Activated CD4-positive, alpha-beta memory T cell treated with anti-CD3 and anti-CD28 coated beads for 36 hours (primary cell): ENCODE measurements at regions not wholly inside any gene's neighbourhood (a gene's known extent, or its start where the extent isn't known, plus 50 kb on each side); places are given as distances from the start of the nearest gene placed in this dataset.
A peak's percentile ranks its signal among the peaks of the same experiment; 100 is the strongest.

Experiments used
- CTCF ChIA-PET: fragments of 350-600 bp; sonication (Branson Sonifier 250); formaldehyde crosslinking; loops from one replicate; lab custom pipeline; 2021; ENCODE audit warnings: antibody characterized with exemption, inconsistent platforms; lab: Charles Lee
- POLR2A ChIA-PET: fragments of 350-600 bp; sonication (Branson Sonifier 250); formaldehyde crosslinking; loops from one replicate; lab custom pipeline; 2021; ENCODE audit warnings: antibody characterized with exemption; lab: Charles Lee
- DNase-seq: peaks from one replicate; pipeline ENCODE4 v3.0.0-alpha.2; 2020
- H3K27ac Mint-ChIP-seq: one replicate; pipeline ENCODE4 v1.8.0; 2021; ENCODE audit warnings: mixed read lengths
- H3K27me3 Mint-ChIP-seq: one replicate; pipeline ENCODE4 v1.8.0; 2021; ENCODE audit warnings: mixed read lengths
- H3K36me3 Mint-ChIP-seq: one replicate; pipeline ENCODE4 v1.8.0; 2021; ENCODE audit warnings: mixed read lengths
- H3K4me1 Mint-ChIP-seq: one replicate; pipeline ENCODE4 v1.8.0; 2021; ENCODE audit warnings: low read depth, mixed read lengths
- H3K4me3 Mint-ChIP-seq: one replicate; pipeline ENCODE4 v1.8.0; 2021; ENCODE audit warnings: mild to moderate bottlenecking, mixed read lengths
- H3K9me3 Mint-ChIP-seq: one replicate; pipeline ENCODE4 v1.8.0; 2021; ENCODE audit warnings: mixed read lengths
- intact Hi-C: fragments of 100-400 bp; cut with micrococcal nuclease; formaldehyde crosslinking; loops from one replicate; pipeline ENCODE4 v1.15.1; 2023

DNA sequence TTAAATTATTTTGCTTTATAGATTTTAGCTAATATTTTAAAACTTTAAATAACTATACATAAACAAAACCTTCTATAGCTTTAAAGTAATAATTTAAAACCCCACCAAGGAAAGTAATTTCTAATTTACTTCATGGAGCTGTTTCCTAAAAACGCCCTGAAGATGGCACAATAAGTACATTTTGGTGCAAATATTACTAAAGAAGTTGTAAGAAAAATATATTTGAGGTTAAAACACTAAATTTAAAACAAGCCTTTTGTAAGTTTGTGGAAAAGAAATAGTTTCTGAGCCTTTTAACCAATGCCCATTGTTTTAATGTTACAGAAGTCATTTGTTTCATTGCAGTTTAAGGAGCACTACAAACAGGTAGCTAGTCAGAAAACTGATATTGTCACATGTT is 137.4 kb upstream of the AGA start:
- Mint-ChIP-seq H3K36me3 (no peaks in the 10 kb centered on the region), H3K4me1 (no peaks in the 10 kb centered on the region), H3K27me3 (no peaks in the 10 kb centered on the region), H3K27ac (no peak overlapping the region), H3K4me3 (no peak overlapping the region), H3K9me3 (no peaks in the 10 kb centered on the region)
- intact Hi-C loops = no loop called here
- DNase-seq = no peak
- CTCF ChIA-PET = interaction anchor here (0.8 kb wide), 1 partner anchor 25 kb away, joined by 4 read pairs; no protein-coding TSS in a partner anchor
- POLR2A ChIA-PET = no interaction called here

DNA sequence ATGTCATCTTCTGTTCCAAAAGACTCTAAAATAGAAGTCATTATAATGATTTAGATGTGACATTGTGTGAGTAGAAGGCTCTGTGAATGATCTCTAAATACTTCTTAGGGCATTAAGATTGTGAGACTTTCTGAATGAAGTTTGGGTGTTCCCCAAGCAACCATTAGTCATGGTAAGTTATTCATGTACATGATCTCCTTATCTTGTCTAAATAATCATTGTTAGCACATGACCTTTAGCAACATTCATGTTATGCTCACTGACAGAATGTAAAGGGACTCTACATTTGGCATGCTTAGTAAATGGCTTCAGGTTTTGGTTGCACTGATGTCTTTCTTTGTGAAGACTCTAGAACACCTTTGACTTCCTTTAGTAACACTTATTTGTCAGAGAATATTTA is 140.8 kb upstream of the AGA start:
- ChIA-PET CTCF (no interaction called here), POLR2A (no interaction called here)
- no peaks in the 10 kb centered on the region for H3K9me3 Mint-ChIP-seq
- no peaks in the 10 kb centered on the region for H3K4me1 Mint-ChIP-seq
- DNase-seq = no peak
- H3K4me3 Mint-ChIP-seq = no peak overlapping the region
- intact Hi-C loops = no loop called here
- H3K36me3 Mint-ChIP-seq = no peaks in the 10 kb centered on the region
- no peaks in the 10 kb centered on the region for H3K27me3 Mint-ChIP-seq
- H3K27ac Mint-ChIP-seq = no peak overlapping the region

DNA sequence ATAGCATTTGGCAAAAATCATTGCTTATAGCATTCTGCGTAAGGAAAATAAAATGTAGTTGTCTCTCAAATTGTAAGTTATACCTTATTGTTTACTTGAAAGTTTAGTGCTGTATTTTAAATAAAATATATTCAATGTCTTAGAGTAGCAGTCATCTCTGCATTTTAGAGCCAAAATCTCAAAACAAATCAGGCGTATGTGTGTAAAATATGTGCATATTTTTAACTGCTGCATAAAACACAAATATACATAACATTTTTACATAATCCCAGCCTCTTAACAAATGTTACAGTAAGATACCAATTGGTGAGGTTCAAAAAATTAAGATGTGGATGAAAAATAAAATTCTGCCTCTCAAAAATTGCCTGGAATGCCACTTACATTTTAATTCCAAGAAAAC is 145.8 kb upstream of the AGA start:
- Mint-ChIP-seq H3K27me3 (no peaks in the 10 kb centered on the region), H3K4me1 (no peaks in the 10 kb centered on the region), H3K36me3 (no peaks in the 10 kb centered on the region), H3K9me3 (no peaks in the 10 kb centered on the region), H3K27ac (no peak overlapping the region), H3K4me3 (no peak overlapping the region)
- CTCF ChIA-PET = no interaction called here
- DNase-seq = no peak
- POLR2A ChIA-PET = no interaction called here
- intact Hi-C loops = no loop called here

DNA sequence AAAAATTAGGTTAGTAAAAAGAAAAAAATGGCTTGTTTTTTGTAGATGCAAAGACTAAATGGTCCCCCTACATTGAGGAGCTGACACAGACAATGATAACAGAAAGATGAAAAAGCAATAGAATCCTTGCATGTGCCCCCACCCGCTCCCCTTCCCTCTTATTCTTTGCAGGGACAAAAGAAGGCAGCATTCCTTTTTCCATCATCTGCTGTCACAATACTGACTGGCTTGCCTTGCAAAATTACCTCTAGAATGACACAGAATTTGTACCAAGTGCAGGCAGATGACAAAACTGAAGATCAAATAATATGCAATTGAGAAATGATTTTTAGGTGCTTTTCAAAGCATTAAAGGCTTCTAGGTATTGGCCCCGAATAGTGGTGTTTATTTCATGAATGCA is 153.1 kb upstream of the AGA start:
- Mint-ChIP-seq H3K4me1 (no peaks in the 10 kb centered on the region), H3K27ac (no peak overlapping the region)
- POLR2A ChIA-PET = no interaction called here

DNA sequence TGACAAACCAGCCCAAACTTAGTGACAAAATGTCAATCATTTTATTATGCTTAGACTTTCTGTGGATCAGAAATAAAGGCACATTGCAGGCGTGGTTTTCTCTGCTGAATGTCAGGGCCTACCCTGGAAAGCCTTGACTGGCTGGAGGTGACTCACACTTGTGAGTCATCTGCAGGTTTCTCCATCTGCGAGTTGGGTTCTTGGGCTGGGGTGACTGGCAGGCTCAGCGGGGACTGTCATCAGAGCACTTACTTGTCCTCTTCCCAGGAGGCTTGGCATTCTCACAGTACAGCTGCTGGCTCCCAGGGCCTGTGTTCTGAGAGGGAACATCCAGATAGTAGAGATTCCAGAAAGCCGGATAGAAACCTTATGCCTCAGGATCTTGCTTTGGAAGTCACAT is 153.8 kb upstream of the AGA start:
- Mint-ChIP-seq H3K4me3 (no peak overlapping the region), H3K27me3 (no peaks in the 10 kb centered on the region), H3K36me3 (no peaks in the 10 kb centered on the region), H3K9me3 (no peaks in the 10 kb centered on the region), H3K27ac (no peak overlapping the region), H3K4me1 (no peaks in the 10 kb centered on the region)
- POLR2A ChIA-PET = no interaction called here
- CTCF ChIA-PET = no interaction called here
- intact Hi-C loops = no loop called here
- peak; percentile 66 for DNase-seq

More for the DNA sequence above, 153.1 kb upstream of the AGA start:
- Mint-ChIP-seq H3K4me3 (no peak overlapping the region), H3K27me3 (no peaks in the 10 kb centered on the region), H3K36me3 (no peaks in the 10 kb centered on the region), H3K9me3 (no peaks in the 10 kb centered on the region)
- intact Hi-C loops = no loop called here
- DNase-seq = no peak
- CTCF ChIA-PET = no interaction called here

DNA sequence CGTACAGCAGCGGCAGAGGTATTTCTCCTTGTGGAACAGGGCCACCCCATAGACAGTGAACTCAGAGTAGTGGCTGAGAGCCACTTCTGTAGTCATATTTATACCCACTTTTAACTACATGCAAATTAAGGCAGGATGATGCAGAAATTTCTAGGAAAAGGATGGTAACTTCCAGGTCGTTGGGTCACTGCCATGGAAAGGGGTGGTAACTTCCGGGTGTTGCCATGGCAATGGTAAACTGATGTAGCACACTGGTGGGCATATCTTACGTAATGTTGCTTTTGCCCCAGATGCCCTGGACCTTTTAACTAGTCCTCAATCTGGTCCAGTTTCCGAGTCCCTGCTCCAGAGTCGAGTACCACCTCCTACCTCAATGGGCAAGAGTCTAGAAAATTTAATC is 154.8 kb upstream of the AGA start:
- ChIA-PET POLR2A (no interaction called here), CTCF (no interaction called here)
- H3K4me3 Mint-ChIP-seq = no peak overlapping the region
- H3K4me1 Mint-ChIP-seq = no peaks in the 10 kb centered on the region
- intact Hi-C loops = no loop called here
- no peaks in the 10 kb centered on the region for H3K27me3 Mint-ChIP-seq
- H3K9me3 Mint-ChIP-seq = no peaks in the 10 kb centered on the region
- no peaks in the 10 kb centered on the region for H3K36me3 Mint-ChIP-seq
- no peak for DNase-seq
- no peak overlapping the region for H3K27ac Mint-ChIP-seq

DNA sequence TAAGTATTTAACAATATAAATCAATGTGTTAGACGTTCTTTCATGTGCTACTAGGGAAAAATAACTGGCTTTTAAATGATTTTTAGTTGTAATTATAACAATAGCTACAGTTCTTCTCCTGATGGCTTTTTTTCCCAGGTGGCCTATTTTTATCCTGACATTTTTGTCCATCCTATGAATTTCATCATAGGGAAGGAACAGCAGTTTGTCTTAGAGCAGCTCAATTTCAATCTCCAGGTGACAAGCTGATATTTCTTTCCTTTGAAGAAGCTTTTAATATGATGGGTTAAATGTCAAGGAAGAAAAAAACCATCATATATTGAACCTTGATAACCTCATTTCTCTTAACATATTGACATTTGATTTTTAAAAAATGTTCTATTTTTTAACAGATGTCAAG is 163.0 kb upstream of the AGA start:
- Mint-ChIP-seq H3K4me1 (no peaks in the 10 kb centered on the region), H3K27ac (no peak overlapping the region), H3K36me3 (no peaks in the 10 kb centered on the region), H3K9me3 (no peaks in the 10 kb centered on the region), H3K4me3 (no peak overlapping the region), H3K27me3 (no peaks in the 10 kb centered on the region)
- DNase-seq = no peak
- ChIA-PET CTCF (no interaction called here), POLR2A (no interaction called here)
- intact Hi-C loops = no loop called here

DNA sequence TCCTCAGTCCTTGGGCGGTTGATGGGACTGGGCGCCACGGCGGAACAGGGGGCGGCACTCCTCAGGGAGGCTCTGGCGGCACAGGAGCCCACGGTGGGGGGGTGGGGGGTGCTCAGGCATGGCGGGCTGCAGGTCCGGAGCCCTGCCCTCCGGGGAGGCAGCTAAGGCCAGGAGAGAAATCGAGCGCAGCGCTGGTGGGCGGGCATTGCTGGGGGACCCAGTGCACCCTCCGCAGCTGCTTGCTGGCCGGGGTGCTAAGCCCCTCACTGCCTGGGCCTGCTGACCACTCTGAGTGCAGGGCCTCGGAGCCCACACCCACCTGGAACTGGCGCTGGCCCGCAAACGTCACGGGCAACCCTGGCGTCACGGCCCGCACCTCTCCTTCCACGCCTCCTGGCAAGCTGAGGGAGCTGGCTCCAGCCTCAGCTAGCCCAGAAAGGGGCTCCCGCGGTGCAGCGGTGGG is 164.9 kb upstream of the AGA start:
- intact Hi-C loops = no loop called here
- POLR2A ChIA-PET = no interaction called here
- no peak overlapping the region for H3K4me3 Mint-ChIP-seq

DNA sequence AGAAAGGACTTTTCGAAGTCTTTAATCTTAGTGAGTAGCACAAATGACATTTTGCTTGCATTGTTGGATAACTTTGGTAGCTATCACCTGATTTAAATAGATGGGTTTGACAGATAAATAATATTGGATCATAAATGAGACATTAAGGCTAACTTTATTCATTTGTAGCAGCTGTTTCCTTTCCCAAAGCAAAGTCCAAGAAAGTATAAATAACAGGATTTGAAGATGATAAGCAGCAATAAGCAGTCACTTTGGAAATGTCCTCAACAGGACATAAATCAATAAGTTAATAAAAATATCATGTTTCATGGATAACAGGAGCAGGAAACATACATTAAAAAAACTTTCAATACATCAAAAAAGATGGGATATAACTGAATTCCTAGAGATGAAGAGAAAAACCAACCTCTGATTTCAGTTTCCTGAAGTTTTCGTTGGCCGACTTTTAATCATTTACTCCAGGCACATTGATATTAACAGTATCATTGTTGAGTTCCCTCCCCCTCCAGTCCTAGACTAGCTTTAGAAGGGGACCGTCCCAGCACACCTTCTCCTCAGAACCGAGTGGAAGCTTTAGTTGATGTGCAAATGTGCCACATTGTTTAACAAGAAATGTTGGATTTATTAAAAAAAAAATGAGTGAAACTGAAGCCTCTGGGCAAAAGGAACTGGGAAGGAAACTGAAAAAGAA is 169.9 kb upstream of the AGA start:
- no peak overlapping the region for H3K4me3 Mint-ChIP-seq
- CTCF ChIA-PET = no interaction called here

More for the DNA sequence above, 164.9 kb upstream of the AGA start:
- DNase-seq = no peak
- H3K9me3 Mint-ChIP-seq = no peaks in the 10 kb centered on the region
- H3K27me3 Mint-ChIP-seq = no peaks in the 10 kb centered on the region
- no peak overlapping the region for H3K27ac Mint-ChIP-seq
- H3K4me1 Mint-ChIP-seq = no peaks in the 10 kb centered on the region
- CTCF ChIA-PET = no interaction called here
- H3K36me3 Mint-ChIP-seq = no peaks in the 10 kb centered on the region

DNA sequence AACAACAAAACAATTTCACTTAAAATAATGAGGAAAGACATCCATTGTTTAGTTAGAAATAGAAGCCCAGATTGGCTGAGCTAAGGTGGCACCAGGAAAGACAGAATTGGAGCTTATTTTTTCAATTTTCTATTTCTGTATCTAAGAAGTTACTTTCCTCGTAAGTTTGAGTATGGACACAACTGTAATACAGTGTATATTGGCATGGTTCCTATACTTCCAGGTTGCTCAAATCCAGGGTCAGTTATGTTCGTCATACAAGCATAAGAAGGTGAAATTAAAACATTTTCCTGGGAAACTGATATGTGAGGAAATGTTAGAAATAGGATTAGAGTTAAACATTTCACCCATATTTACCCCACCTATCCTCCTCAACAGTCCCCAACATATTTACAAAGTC is 170.4 kb upstream of the AGA start:
- POLR2A ChIA-PET = no interaction called here
- H3K27ac Mint-ChIP-seq = no peak overlapping the region
- no peaks in the 10 kb centered on the region for H3K9me3 Mint-ChIP-seq
- no peaks in the 10 kb centered on the region for H3K27me3 Mint-ChIP-seq
- intact Hi-C loops = no loop called here
- no peaks in the 10 kb centered on the region for H3K4me1 Mint-ChIP-seq
- CTCF ChIA-PET = no interaction called here
- DNase-seq = no peak
- H3K4me3 Mint-ChIP-seq = no peak overlapping the region
- no peaks in the 10 kb centered on the region for H3K36me3 Mint-ChIP-seq

More for the DNA sequence above, 169.9 kb upstream of the AGA start:
- Mint-ChIP-seq H3K4me1 (no peaks in the 10 kb centered on the region), H3K36me3 (no peaks in the 10 kb centered on the region), H3K27ac (no peak overlapping the region), H3K9me3 (no peaks in the 10 kb centered on the region), H3K27me3 (no peaks in the 10 kb centered on the region)
- intact Hi-C loops = no loop called here
- POLR2A ChIA-PET = no interaction called here
- no peak for DNase-seq

DNA sequence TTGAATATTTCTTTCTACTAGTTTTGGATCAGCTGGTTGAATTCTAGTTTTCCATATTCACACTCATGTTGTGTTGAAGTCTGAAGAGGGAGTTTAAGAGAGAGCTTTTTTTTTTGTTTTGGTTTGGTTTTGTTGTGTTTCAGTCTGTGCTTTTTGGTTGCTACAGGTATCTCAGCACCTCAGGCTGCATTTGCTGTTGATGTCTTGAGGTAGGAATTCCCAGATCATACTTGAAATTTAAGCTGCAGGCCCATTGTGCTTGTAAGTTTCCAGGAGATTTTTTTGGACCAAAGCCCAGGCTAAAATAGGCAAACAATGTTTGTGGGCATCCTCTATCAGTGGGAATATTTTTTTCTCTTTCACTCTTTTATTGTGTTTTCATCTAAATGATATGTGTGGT is 190.2 kb upstream of the AGA start:
- Mint-ChIP-seq H3K27me3 (no peaks in the 10 kb centered on the region), H3K4me1 (no peaks in the 10 kb centered on the region), H3K36me3 (no peaks in the 10 kb centered on the region), H3K27ac (no peak overlapping the region), H3K4me3 (no peak overlapping the region), H3K9me3 (no peaks in the 10 kb centered on the region)
- CTCF ChIA-PET = interaction anchor here (0.7 kb wide), 1 partner anchor 22 kb away, joined by 3 read pairs; no protein-coding TSS in a partner anchor
- no peak for DNase-seq
- POLR2A ChIA-PET = no interaction called here
- intact Hi-C loops = no loop called here

DNA sequence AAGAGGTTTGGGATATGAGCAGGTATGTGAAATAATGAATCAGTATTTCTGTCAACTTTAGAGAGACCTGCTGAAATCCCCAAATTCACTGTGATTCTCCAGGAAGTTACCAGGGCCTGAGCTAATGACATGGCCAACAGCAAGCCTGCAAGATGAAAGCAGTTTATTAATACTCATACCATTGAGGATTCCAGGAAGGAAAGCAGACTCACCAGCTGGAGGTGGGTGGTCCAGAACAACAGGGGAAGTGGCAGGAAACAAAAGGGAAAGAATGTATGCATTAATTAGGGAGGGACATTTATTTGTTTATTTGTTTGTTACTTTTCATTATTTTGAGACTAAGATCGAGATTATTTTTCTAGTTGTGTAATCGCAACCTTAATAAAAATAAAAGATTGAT is 196.6 kb upstream of the AGA start:
- H3K36me3 Mint-ChIP-seq = no peaks in the 10 kb centered on the region
- H3K9me3 Mint-ChIP-seq = no peaks in the 10 kb centered on the region
- H3K4me3 Mint-ChIP-seq = no peak overlapping the region
- H3K4me1 Mint-ChIP-seq = no peaks in the 10 kb centered on the region
- no peak for DNase-seq
- intact Hi-C loops = no loop called here
- no peaks in the 10 kb centered on the region for H3K27me3 Mint-ChIP-seq
- no peak overlapping the region for H3K27ac Mint-ChIP-seq
- ChIA-PET POLR2A (no interaction called here), CTCF (no interaction called here)

DNA sequence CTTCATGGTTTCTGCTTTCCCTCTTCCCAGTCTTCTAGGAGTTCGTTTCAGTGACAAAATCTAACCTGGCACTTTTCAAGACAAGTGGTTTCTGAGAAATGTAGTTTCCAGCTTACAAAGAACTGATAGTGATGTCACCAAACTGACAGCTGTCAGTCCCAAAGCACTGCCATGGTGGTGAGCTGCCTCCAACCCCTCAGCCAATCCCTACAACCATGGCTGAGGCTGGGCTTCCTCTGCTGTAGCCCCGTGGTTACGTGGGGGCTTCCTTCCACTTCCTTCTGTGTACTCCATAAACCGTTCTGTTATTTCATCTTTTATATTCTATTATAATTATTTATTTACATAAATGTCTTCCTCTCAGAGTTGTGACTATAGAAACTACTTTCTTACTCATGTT is 198.6 kb upstream of the AGA start:
- no peak overlapping the region for H3K27ac Mint-ChIP-seq
- intact Hi-C loops = no loop called here
- H3K9me3 Mint-ChIP-seq = no peaks in the 10 kb centered on the region
- H3K4me3 Mint-ChIP-seq = no peak overlapping the region
- CTCF ChIA-PET = no interaction called here
- H3K36me3 Mint-ChIP-seq = no peaks in the 10 kb centered on the region
- no peaks in the 10 kb centered on the region for H3K4me1 Mint-ChIP-seq
- POLR2A ChIA-PET = no interaction called here
- no peak for DNase-seq
- no peaks in the 10 kb centered on the region for H3K27me3 Mint-ChIP-seq
